Adrenal gland (tissue), 5 donors: ENCODE measurements at regions not wholly inside any gene's neighbourhood (a gene's known extent, or its start where the extent isn't known, plus 50 kb on each side); places are given as distances from the start of the nearest gene placed in this dataset.

ENCODE experiments used
- POLR2A ChIP-seq, 2 donors: fragments of 450-650 bp; IDR thresholded peaks; one replicate each; pipeline ENCODE4 v1.6.1; 2017; ENCODE audit warnings: antibody characterized with exemption in 2 of 2, mild to moderate bottlenecking in 2 of 2, moderate library complexity in 1 of 2
- TF ChIP-seq, protein P1 (sequence below), 6 experiments: fragments of 450-650 bp in 4 of 6; fragments of 200-600 bp in 2 of 6; sonication (generic) in 1 of 6; IDR thresholded peaks; 1 replicate in 5 of 6; 2 replicates in 1 of 6; pipeline versions ENCODE4 v1.5.1 to v1.8.0; 2016 to 2021; ENCODE audit warnings: antibody characterized with exemption in 6 of 6, mild to moderate bottlenecking in 2 of 6, moderate library complexity in 1 of 6
- donor health status: DM: no; HTN: no; CAD: no.

DNA sequence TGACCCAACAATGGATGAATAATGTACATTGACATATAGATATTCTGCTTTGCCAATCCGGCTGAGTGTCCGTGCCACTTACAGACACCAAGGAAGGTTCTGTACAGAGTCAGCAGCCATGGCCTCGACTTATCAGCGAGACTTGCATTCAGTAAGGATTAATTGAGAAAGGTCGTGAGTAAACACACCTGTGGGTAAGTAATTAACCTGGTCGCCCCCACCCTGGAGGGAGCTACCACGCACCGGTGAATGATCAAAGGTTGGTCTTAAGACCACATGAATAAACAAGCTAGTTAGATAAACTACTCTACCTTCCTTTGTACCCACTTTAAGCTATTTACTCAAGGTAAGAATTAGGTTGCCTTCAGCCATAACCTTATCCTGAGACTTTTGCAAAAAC lies 66.5 kb upstream of the MFGE8 start:
- TF ChIP-seq, protein P1, sequence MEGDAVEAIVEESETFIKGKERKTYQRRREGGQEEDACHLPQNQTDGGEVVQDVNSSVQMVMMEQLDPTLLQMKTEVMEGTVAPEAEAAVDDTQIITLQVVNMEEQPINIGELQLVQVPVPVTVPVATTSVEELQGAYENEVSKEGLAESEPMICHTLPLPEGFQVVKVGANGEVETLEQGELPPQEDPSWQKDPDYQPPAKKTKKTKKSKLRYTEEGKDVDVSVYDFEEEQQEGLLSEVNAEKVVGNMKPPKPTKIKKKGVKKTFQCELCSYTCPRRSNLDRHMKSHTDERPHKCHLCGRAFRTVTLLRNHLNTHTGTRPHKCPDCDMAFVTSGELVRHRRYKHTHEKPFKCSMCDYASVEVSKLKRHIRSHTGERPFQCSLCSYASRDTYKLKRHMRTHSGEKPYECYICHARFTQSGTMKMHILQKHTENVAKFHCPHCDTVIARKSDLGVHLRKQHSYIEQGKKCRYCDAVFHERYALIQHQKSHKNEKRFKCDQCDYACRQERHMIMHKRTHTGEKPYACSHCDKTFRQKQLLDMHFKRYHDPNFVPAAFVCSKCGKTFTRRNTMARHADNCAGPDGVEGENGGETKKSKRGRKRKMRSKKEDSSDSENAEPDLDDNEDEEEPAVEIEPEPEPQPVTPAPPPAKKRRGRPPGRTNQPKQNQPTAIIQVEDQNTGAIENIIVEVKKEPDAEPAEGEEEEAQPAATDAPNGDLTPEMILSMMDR (IDR thresholded peaks at IDR 0.05): no peak
- no peak for TF ChIP-seq POLR2A (IDR thresholded peaks at IDR 0.05)
